ENCODE measurements at regions not wholly inside any gene's neighbourhood (a gene's known extent, or its start where the extent isn't known, plus 50 kb on each side); places are given as distances from the start of the nearest gene placed in this dataset.

DNA sequence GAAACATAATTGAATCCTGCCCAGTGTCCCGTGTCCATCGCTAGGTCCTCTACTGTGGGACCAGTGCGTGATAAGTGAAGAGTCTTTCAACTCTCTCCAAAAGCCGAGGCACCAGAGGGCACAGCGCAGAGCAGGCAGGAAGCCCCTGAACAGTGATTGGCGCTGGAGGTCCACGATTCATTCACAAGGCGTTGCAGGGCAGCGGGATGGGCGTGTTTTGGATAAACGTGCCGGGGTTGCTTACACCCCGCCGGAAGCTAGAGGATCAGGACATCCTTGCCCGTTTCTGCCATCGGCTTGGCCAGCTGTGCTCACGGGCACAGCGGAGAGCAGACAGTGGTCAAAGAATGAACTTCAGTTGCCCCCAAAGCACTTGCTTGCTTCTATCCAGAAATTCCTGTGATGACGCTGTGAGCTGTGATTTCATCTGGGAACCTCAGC, 86.0 kb upstream of the PFKP start:
- Histone ChIP-seq H3K9me3 (ENCODE audit: insufficient read depth, low read depth, low read length) (no peaks in the 10 kb centered on the region), H3K9ac (ENCODE audit: low read depth, low read length) (no peak overlapping the region), H3K36me3 (ENCODE audit: insufficient read depth, low read length) (no peaks in the 10 kb centered on the region), H3K27me3 (ENCODE audit: insufficient read depth, low read length) (no peaks in the 10 kb centered on the region), H3K4me1 (ENCODE audit: insufficient read depth, low read length) (peaks cover 7% of the 10 kb centered on the region; the same call in 1 of the 2 replicates), H3K4me3 (ENCODE audit: low read length) (no peak overlapping the region), H3K27ac (ENCODE audit: low read depth, low read length) (no peak overlapping the region; the same call in 1 of the 2 replicates)
- WGBS, result 93% methylated on average over 19 of the region's 19 CpGs

DNA sequence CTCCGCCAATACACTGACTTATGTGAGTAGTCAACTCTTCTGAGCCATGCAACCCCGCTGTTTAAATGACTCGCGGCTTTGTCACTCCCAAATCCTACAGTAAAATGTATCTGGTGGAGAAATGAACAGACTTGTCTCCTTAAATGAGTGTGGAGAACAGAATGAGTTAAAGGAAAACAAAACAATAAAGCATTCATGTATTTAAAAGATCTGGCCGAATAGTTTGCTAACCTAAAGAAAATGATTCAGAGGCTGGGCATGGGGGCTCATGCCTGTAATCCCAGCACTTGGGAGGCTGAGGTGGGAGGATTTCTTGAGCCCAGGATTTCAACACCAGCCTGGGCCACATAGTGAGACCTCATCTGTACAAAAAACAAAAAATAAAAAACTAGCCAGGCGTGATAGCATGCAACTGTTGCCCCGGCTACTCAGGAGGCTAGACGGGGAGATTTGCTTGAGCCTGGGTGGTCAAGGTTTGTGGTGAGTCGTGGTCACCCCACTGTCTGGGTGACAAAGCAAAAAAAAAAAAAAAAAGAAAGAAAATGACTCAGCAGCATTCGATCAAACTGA, 86.5 kb upstream of the PFKP start:
- Histone ChIP-seq H3K4me3 (ENCODE audit: low read length) (no peak overlapping the region), H3K27me3 (ENCODE audit: insufficient read depth, low read length) (no peaks in the 10 kb centered on the region), H3K27ac (ENCODE audit: low read depth, low read length) (no peak overlapping the region; the same call in 1 of the 2 replicates), H3K4me1 (ENCODE audit: insufficient read depth, low read length) (peaks cover 3% of the 10 kb centered on the region; the same call in 1 of the 2 replicates), H3K36me3 (ENCODE audit: insufficient read depth, low read length) (no peaks in the 10 kb centered on the region), H3K9me3 (ENCODE audit: insufficient read depth, low read depth, low read length) (no peaks in the 10 kb centered on the region), H3K9ac (ENCODE audit: low read depth, low read length) (no peak overlapping the region)
- 90% methylated on average over 10 of the region's 10 CpGs for WGBS

DNA sequence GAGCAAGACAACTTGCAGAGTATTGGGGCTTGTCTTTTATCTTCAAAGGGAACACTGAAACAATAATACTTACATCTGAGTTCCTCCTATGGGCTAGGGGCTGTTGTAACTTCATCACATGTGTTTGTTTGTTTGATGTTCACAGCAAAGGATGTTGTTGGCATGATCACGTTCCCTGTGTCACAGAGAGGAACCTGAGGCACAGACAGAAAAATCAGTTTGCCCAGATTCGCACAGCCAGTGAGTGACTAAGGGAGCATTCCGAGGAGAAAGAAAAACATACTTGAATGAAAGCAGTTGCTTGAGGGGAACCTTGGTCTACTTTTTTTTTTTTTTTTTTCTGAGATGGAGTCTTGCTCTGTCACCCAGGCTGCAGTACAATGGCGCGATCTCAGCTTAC, 87.2 kb upstream of the PFKP start:
- no peaks in the 10 kb centered on the region for H3K4me1 ChIP-seq (ENCODE audit: insufficient read depth, low read length)
- no peaks in the 10 kb centered on the region for H3K9me3 ChIP-seq (ENCODE audit: insufficient read depth, low read depth, low read length)
- H3K9ac ChIP-seq (ENCODE audit: low read depth, low read length), result no peak overlapping the region
- no peak overlapping the region for H3K27ac ChIP-seq (ENCODE audit: low read depth, low read length)
- H3K36me3 ChIP-seq (ENCODE audit: insufficient read depth, low read length), result no peaks in the 10 kb centered on the region
- WGBS, result 96% methylated on average over 5 of the region's 5 CpGs
- H3K27me3 ChIP-seq (ENCODE audit: insufficient read depth, low read length), result no peaks in the 10 kb centered on the region
- no peak overlapping the region for H3K4me3 ChIP-seq (ENCODE audit: low read length)

DNA sequence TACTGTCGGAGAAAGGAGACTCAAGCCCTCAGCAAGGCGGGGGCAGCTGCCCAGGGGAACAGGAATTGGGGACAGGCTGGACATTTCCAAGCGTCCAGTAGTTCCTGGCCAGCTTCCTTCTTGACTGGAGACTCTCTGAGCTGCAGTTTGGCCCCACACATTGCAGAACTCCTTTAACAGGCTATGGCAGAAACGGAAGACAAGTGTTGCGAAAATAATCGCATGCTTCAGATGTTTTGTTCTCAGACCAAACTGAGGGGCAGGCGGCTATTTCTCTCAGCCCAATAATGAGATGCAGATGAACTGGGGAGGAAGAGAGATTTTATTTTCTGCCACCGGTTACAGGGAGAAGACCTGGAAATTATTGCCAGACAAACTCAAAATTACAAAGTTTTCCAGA, 88.0 kb upstream of the PFKP start:
- no peaks in the 10 kb centered on the region for H3K4me1 ChIP-seq (ENCODE audit: insufficient read depth, low read length)
- no peaks in the 10 kb centered on the region for H3K36me3 ChIP-seq (ENCODE audit: insufficient read depth, low read length)
- H3K9ac ChIP-seq (ENCODE audit: low read depth, low read length), result no peak overlapping the region
- no peak overlapping the region for H3K27ac ChIP-seq (ENCODE audit: low read depth, low read length)
- no peaks in the 10 kb centered on the region for H3K9me3 ChIP-seq (ENCODE audit: insufficient read depth, low read depth, low read length)
- no peaks in the 10 kb centered on the region for H3K27me3 ChIP-seq (ENCODE audit: insufficient read depth, low read length)
- H3K4me3 ChIP-seq (ENCODE audit: low read length), result no peak overlapping the region
- WGBS, result 91% methylated on average over 8 of the region's 8 CpGs

DNA sequence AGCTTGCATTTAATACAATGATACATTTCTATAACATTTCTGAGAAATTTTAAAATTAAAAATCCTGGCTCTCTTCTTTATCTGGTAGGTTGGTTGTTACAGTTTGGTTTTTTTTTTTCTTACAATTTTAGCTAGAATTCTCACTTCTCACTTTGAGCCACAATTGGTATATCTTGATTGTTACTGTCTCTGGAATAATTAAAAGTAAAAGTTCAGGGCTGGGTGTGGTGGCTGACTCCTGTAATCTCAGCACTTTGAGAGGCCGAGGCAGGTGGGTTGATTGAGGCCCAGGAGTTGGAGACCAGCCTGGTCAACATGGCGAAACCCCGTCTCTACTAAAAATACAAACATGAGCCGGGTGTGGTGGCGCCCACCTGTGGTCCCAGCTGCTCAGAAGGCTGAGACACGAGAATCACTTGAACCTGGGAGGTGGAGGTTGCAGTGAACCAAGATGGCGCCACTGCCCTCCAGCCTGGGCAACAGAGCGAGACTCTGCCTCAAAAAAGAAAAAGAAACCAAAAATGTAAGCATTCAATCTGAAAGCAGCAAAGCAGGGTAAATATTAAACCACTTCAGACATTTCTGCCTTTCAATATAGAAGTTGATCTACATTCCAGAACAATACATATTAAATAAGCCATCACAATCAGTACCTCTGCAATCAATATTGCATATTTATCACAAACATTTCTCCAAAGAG, 88.6 kb upstream of the PFKP start:
- Histone ChIP-seq H3K4me3 (ENCODE audit: low read length) (no peak overlapping the region), H3K4me1 (ENCODE audit: insufficient read depth, low read length) (peaks cover under 1% of the 10 kb centered on the region; the same call in 1 of the 2 replicates), H3K27me3 (ENCODE audit: insufficient read depth, low read length) (no peaks in the 10 kb centered on the region), H3K36me3 (ENCODE audit: insufficient read depth, low read length) (no peaks in the 10 kb centered on the region), H3K27ac (ENCODE audit: low read depth, low read length) (no peak overlapping the region), H3K9me3 (ENCODE audit: insufficient read depth, low read depth, low read length) (no peaks in the 10 kb centered on the region), H3K9ac (ENCODE audit: low read depth, low read length) (no peak overlapping the region)
- 95% methylated on average over 8 of the region's 8 CpGs for WGBS

DNA sequence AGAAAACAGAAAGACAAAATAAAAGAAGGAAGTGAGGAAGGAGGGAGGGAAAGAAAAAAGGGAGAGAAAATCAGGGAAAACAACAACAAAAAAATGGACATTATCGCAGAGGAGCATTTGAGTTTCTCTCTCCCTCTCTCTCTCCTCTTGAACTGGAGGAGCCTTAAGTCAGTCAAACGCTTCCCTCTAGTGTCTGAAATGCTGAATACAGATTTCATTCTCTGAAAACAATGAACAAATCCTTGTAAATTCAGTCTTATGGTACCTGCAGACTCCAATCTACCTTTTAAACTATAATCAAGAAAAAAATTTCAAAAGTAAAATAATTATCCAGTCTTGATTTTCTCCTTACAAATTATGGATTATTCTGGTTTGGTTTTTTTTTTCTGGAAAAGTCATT, 89.2 kb upstream of the PFKP start:
- peaks cover 7% of the 10 kb centered on the region; the same call in 1 of the 2 replicates for H3K4me1 ChIP-seq (ENCODE audit: insufficient read depth, low read length)
- 32% methylated on average over 2 of the region's 2 CpGs for WGBS

DNA sequence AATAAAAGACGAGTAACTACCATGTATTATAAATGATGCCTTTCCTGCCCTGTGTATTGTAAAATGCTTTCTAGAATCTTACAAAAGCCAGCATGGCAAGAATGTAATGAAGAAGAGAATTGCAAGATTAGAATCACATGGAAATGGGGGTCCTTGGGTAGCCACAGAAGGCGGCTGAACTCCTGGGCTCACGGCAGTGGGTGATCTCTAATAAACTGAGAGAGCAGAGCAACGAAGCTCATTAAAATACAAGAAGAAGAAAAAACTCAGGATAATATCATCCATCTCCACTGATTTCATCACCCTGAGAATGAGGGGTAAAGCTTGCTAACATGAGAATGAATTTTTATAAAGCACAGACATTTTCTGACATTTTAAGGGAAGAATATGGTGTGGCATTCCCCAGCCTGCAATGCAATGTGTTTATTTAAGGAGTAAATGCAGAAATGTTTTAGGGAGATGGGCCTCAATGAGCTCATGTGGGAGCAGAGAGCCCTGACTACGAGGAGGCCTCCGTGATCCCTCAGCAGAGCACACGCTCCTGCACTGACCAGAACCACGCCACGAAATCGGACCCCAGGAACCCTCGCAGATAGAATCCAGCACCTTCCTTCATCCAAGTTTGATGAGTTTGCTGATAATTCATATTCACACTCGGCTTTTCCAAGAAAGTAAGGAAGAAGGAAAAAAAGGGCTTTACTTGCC, 92.7 kb upstream of the PFKP start:
- H3K9me3 ChIP-seq (ENCODE audit: insufficient read depth, low read depth, low read length), result no peaks in the 10 kb centered on the region
- H3K36me3 ChIP-seq (ENCODE audit: insufficient read depth, low read length), result no peaks in the 10 kb centered on the region
- 94% methylated on average over 11 of the region's 12 CpGs for WGBS
- no peaks in the 10 kb centered on the region for H3K27me3 ChIP-seq (ENCODE audit: insufficient read depth, low read length)
- no peak overlapping the region for H3K9ac ChIP-seq (ENCODE audit: low read depth, low read length)
- H3K4me3 ChIP-seq (ENCODE audit: low read length), result no peak overlapping the region
- H3K27ac ChIP-seq (ENCODE audit: low read depth, low read length), result no peak overlapping the region
- peaks cover 15% of the 10 kb centered on the region for H3K4me1 ChIP-seq (ENCODE audit: insufficient read depth, low read length)

More for the DNA sequence above, 89.2 kb upstream of the PFKP start:
- H3K27me3 ChIP-seq (ENCODE audit: insufficient read depth, low read length), result no peaks in the 10 kb centered on the region
- no peaks in the 10 kb centered on the region for H3K9me3 ChIP-seq (ENCODE audit: insufficient read depth, low read depth, low read length)
- no peak overlapping the region for H3K27ac ChIP-seq (ENCODE audit: low read depth, low read length)
- H3K4me3 ChIP-seq (ENCODE audit: low read length), result no peak overlapping the region
- no peak overlapping the region for H3K9ac ChIP-seq (ENCODE audit: low read depth, low read length)
- no peaks in the 10 kb centered on the region for H3K36me3 ChIP-seq (ENCODE audit: insufficient read depth, low read length)

DNA sequence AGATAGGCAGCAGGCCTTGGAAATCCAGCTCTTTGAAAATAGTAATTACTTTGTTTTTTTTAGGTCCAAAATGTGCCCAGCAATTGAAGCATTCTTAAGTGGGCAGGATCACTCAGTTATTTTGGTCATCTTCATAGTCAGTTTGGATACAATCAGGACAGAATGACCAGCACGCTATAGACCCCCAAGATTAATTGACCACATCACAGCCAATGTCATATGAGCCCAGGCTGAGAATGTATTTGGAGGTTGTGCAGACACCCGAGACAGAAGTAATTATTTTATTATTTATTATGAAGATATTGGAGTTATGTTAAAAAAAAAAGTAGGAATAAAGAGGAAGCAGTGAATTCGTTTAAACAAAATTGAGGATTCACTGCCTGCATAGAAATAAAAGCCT, 93.3 kb upstream of the PFKP start:
- 100% methylated on average over 1 of the region's 3 CpGs for WGBS
- no peak overlapping the region for H3K9ac ChIP-seq (ENCODE audit: low read depth, low read length)
- H3K27ac ChIP-seq (ENCODE audit: low read depth, low read length), result no peak overlapping the region
- H3K4me1 ChIP-seq (ENCODE audit: insufficient read depth, low read length), result peaks cover 15% of the 10 kb centered on the region
- H3K4me3 ChIP-seq (ENCODE audit: low read length), result no peak overlapping the region
- no peaks in the 10 kb centered on the region for H3K27me3 ChIP-seq (ENCODE audit: insufficient read depth, low read length)
- H3K9me3 ChIP-seq (ENCODE audit: insufficient read depth, low read depth, low read length), result no peaks in the 10 kb centered on the region
- H3K36me3 ChIP-seq (ENCODE audit: insufficient read depth, low read length), result no peaks in the 10 kb centered on the region

DNA sequence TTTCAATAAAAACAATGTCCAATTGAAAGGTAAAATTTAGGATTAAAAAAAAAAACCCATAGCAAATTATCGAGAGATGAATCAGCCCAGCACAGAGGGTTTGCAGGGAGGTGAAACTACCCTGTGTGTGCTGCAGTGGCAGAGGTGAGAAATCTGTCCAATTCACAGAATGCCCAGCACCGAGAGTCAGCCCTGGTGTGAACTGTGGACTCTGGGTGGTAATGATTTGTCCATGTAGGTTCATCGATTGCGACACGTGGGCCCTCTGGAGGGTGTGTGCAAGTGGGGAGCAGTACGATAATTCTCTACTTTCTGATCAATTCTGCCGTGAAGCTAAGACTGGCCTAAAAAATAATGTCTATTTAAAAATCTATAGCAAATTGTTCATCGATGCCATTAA, 94.5 kb upstream of the PFKP start:
- Histone ChIP-seq H3K27ac (ENCODE audit: low read depth, low read length) (no peak overlapping the region), H3K4me1 (ENCODE audit: insufficient read depth, low read length) (peaks cover 15% of the 10 kb centered on the region), H3K9me3 (ENCODE audit: insufficient read depth, low read depth, low read length) (no peaks in the 10 kb centered on the region), H3K4me3 (ENCODE audit: low read length) (no peak overlapping the region), H3K9ac (ENCODE audit: low read depth, low read length) (no peak overlapping the region), H3K27me3 (ENCODE audit: insufficient read depth, low read length) (no peaks in the 10 kb centered on the region), H3K36me3 (ENCODE audit: insufficient read depth, low read length) (no peaks in the 10 kb centered on the region)
- WGBS, result 97% methylated on average over 8 of the region's 8 CpGs

DNA sequence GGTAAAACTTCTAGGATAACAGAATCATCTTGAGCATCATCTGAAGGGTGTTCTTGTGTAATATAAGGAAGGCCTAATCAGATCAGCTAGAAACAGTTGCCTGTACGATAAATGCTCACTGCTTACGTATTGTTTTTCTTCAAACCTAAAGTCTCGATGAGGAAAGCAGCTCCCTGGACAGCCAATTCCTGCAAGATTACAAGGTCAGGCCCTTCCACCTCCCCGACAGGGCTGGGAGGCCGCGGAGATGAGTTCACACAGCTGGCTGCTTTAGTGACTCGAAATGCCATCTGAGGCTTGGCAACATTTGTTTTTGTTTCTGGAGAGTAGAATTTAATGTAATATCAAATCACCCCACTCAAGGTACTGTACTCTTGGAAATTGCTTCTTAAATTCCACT, 95.1 kb upstream of the PFKP start:
- H3K9me3 ChIP-seq (ENCODE audit: insufficient read depth, low read depth, low read length), result no peaks in the 10 kb centered on the region
- no peaks in the 10 kb centered on the region for H3K36me3 ChIP-seq (ENCODE audit: insufficient read depth, low read length)
- no peaks in the 10 kb centered on the region for H3K27me3 ChIP-seq (ENCODE audit: insufficient read depth, low read length)
- H3K4me1 ChIP-seq (ENCODE audit: insufficient read depth, low read length), result peaks cover 15% of the 10 kb centered on the region
- no peak overlapping the region for H3K4me3 ChIP-seq (ENCODE audit: low read length)
- WGBS, result 86% methylated on average over 6 of the region's 7 CpGs
- no peak overlapping the region for H3K9ac ChIP-seq (ENCODE audit: low read depth, low read length)
- no peak overlapping the region for H3K27ac ChIP-seq (ENCODE audit: low read depth, low read length)

DNA sequence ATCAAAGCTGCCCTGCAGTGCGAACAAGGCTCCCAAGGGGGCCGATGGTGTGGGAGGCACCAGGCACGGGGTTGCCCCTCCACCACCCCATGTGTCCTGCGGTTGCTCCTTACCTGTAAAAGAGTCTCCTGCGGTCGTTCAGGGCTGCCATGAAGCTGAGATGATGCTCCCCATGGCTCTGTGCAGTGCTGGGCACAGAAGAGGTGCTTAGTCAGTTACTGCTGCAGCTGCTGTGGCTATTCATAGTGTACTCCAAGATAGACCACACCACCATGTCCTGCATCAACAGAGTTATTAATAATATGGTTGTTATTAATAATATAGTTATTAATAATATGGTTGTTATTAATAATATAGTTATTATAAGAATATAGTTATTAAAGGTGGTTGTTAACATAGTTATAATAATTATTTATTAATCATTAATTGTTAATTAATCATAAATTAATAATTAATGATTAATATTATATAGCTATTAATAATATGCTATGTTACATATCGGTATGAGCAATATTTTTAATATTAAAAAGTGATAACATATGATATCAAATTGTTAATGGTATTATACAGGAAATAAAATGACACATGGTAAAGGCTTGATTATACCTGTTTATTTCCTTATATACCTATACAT, 97.0 kb upstream of the PFKP start:
- Histone ChIP-seq H3K36me3 (ENCODE audit: insufficient read depth, low read length) (no peaks in the 10 kb centered on the region), H3K27me3 (ENCODE audit: insufficient read depth, low read length) (no peaks in the 10 kb centered on the region), H3K9ac (ENCODE audit: low read depth, low read length) (no peak overlapping the region), H3K9me3 (ENCODE audit: insufficient read depth, low read depth, low read length) (no peaks in the 10 kb centered on the region), H3K4me1 (ENCODE audit: insufficient read depth, low read length) (peaks cover 15% of the 10 kb centered on the region), H3K4me3 (ENCODE audit: low read length) (no peak overlapping the region), H3K27ac (ENCODE audit: low read depth, low read length) (no peak overlapping the region)
- 94% methylated on average over 6 of the region's 7 CpGs for WGBS

Data from HUES64 (cell line).